ENCODE measurements at regions not wholly inside any gene's neighbourhood (a gene's known extent, or its start where the extent isn't known, plus 50 kb on each side); places are given as distances from the start of the nearest gene placed in this dataset.

DNA sequence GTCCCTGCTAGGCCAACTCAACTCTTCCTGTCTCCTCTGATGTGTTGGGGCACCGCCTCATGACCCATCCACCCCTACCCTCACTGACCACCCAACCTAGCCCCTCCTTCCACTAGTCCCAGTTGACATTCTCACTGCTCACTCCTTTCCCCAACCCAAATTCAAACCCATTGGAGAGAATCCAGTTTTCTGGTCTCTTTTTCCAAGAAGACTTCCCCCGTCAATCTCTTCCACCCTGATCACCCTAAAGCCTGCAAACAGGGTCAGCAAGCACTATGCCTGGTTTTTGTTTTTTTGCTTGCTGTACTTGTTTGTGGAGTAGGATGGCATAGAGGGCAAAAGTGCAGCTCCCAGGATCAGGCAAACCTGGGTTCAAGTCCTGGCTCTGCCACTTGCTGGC is 176.6 kb upstream of the PPP2R3A start:
- intact Hi-C loops (cut with micrococcal nuclease) = no loop called here

More for the DNA sequence above, 176.6 kb upstream of the PPP2R3A start:
- H3K14ac ChIP-seq (replicated peaks; ENCODE audit: low read depth, low read length) = no peak overlapping the region
- no peak overlapping the region for H3K56ac ChIP-seq (ENCODE audit: extremely low read depth, insufficient read depth, low read length)
- H3K36me3 ChIP-seq (ENCODE audit: control insufficient read depth, insufficient read depth, low read length) = no peaks in the 10 kb centered on the region
- H2BK15ac ChIP-seq (ENCODE audit: low read depth, low read length) = no peak overlapping the region
- ATAC-seq (ENCODE audit: low read depth) (no peak), DNase-seq (no peak)
- no peak overlapping the region for H3K18ac ChIP-seq (ENCODE audit: low read depth, low read length)
- no peak overlapping the region for H2BK120ac ChIP-seq (ENCODE audit: low read depth, low read length)
- H3K27ac ChIP-seq (ENCODE audit: insufficient read depth, low read length) = no peak overlapping the region
- H2AFZ ChIP-seq (replicated peaks; ENCODE audit: low read length, poor library complexity) = no peak overlapping the region
- no peak overlapping the region for H4K8ac ChIP-seq (ENCODE audit: low read depth in 2 of 2, low read length in 2 of 2)
- no peaks in the 10 kb centered on the region for H3K9me3 ChIP-seq (ENCODE audit: control insufficient read depth, insufficient read depth, low read length)
- H3K4me1 ChIP-seq (ENCODE audit: control insufficient read depth, insufficient read depth, low read length) = no peaks in the 10 kb centered on the region
- no peak overlapping the region for H3K9ac ChIP-seq (ENCODE audit: low read depth, low read length)
- no peak overlapping the region for H3K4me2 ChIP-seq (ENCODE audit: low read depth, low read length)
- H4K5ac ChIP-seq (ENCODE audit: low read depth, low read length) = no peak overlapping the region
- no peak overlapping the region for H4K91ac ChIP-seq (ENCODE audit: insufficient read depth, low read depth, low read length)
- CTCF ChIA-PET = no interaction called here
- TF ChIP-seq POLR2A (IDR thresholded peaks at IDR 0.05; ENCODE audit: low read depth, low read length) = no peak
- no peak for TF ChIP-seq CHD1 (IDR thresholded peaks at IDR 0.05; ENCODE audit: low read depth, low read length)
- TF ChIP-seq, protein P1, sequence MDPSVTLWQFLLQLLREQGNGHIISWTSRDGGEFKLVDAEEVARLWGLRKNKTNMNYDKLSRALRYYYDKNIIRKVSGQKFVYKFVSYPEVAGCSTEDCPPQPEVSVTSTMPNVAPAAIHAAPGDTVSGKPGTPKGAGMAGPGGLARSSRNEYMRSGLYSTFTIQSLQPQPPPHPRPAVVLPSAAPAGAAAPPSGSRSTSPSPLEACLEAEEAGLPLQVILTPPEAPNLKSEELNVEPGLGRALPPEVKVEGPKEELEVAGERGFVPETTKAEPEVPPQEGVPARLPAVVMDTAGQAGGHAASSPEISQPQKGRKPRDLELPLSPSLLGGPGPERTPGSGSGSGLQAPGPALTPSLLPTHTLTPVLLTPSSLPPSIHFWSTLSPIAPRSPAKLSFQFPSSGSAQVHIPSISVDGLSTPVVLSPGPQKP (IDR thresholded peaks at IDR 0.05; ENCODE audit: borderline replicate concordance, low read depth, low read length) = no peak
- TF ChIP-seq NFE2L2 (IDR thresholded peaks at IDR 0.05; ENCODE audit: low read depth, low read length) = no peak
- TF ChIP-seq SMC3 (IDR thresholded peaks at IDR 0.05; ENCODE audit: low read depth, low read length) = no peak
- no peak for TF ChIP-seq CEBPB (IDR thresholded peaks at IDR 0.05; ENCODE audit: low read depth, low read length)
- TF ChIP-seq MXI1 (IDR thresholded peaks at IDR 0.05; ENCODE audit: borderline replicate concordance, low read depth, low read length) = no peak
- TF ChIP-seq, protein P2, sequence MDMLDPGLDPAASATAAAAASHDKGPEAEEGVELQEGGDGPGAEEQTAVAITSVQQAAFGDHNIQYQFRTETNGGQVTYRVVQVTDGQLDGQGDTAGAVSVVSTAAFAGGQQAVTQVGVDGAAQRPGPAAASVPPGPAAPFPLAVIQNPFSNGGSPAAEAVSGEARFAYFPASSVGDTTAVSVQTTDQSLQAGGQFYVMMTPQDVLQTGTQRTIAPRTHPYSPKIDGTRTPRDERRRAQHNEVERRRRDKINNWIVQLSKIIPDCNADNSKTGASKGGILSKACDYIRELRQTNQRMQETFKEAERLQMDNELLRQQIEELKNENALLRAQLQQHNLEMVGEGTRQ (IDR thresholded peaks at IDR 0.05; ENCODE audit: low read depth, low read length) = no peak
- TF ChIP-seq RFX5 (IDR thresholded peaks at IDR 0.05; ENCODE audit: low read depth, low read length) = no peak
- TF ChIP-seq BHLHE40 (IDR thresholded peaks at IDR 0.05; ENCODE audit: low read depth, low read length) = no peak
- no peak for TF ChIP-seq RAD21 (IDR thresholded peaks at IDR 0.05; ENCODE audit: low read length)
- no peak for TF ChIP-seq RCOR1 (IDR thresholded peaks at IDR 0.05; ENCODE audit: insufficient replicate concordance, low read length)
- TF ChIP-seq, protein P3, sequence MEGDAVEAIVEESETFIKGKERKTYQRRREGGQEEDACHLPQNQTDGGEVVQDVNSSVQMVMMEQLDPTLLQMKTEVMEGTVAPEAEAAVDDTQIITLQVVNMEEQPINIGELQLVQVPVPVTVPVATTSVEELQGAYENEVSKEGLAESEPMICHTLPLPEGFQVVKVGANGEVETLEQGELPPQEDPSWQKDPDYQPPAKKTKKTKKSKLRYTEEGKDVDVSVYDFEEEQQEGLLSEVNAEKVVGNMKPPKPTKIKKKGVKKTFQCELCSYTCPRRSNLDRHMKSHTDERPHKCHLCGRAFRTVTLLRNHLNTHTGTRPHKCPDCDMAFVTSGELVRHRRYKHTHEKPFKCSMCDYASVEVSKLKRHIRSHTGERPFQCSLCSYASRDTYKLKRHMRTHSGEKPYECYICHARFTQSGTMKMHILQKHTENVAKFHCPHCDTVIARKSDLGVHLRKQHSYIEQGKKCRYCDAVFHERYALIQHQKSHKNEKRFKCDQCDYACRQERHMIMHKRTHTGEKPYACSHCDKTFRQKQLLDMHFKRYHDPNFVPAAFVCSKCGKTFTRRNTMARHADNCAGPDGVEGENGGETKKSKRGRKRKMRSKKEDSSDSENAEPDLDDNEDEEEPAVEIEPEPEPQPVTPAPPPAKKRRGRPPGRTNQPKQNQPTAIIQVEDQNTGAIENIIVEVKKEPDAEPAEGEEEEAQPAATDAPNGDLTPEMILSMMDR (conservative IDR thresholded peaks at IDR 0.05; ENCODE audit: low read depth, low read length) = no peak
- no peak for TF ChIP-seq MAZ (IDR thresholded peaks at IDR 0.05; ENCODE audit: borderline replicate concordance, low read depth, low read length)
- H2AK9ac ChIP-seq (replicated peaks; ENCODE audit: low read depth, low read length, poor library complexity) = no peak overlapping the region
- in situ Hi-C loops (cut with MboI; ENCODE audit: low sequenced_read_pairs) = no loop called here
- H2BK5ac ChIP-seq (ENCODE audit: low read depth, low read length, poor library complexity, severe bottlenecking) = no peak overlapping the region
- no TSS peak for BruUV-seq (replicated peaks)
- H3K9me1 ChIP-seq (ENCODE audit: insufficient read depth, low read length) = no peaks in the 10 kb centered on the region
- no peaks in the 10 kb centered on the region for H3K27me3 ChIP-seq (ENCODE audit: control insufficient read depth, insufficient read depth, low read length)
- H3K4ac ChIP-seq (ENCODE audit: low read depth, low read length) = no peak overlapping the region
- no peaks in the 10 kb centered on the region for H3K79me1 ChIP-seq (ENCODE audit: low read depth in 1 of 2, low read length in 2 of 2)
- no peaks in the 10 kb centered on the region for H4K20me1 ChIP-seq (ENCODE audit: insufficient read depth, low read length)
- POLR2A ChIA-PET (ENCODE audit: unreplicated experiment) = no interaction called here
- no peak overlapping the region for H3K4me3 ChIP-seq (ENCODE audit: insufficient read depth, low read depth, low read length)
- dilution Hi-C loops (cut with HindIII; ENCODE audit: low sequenced_read_pairs, unreplicated experiment) = no loop called here
- H2AK5ac ChIP-seq (ENCODE audit: low read depth, low read length) = no peak overlapping the region
- H2BK20ac ChIP-seq (ENCODE audit: low read depth, low read length) = no peak overlapping the region
- WGBS, 2 experiments (ENCODE audit: extremely low coverage in 2 of 2, insufficient read length in 1 of 2) = 89% methylated on average over 1 of the region's 2 CpGs; no CpG with 5 or more reads in 1 of the 2 experiments
- no peak overlapping the region for H3K23ac ChIP-seq (ENCODE audit: low read depth, low read length)
